NK-92 treated with Interleukin-12 subunit alpha and Interleukin-12 subunit beta, amount 100 ng/mL, for 24 hours (cell line): ENCODE measurements at regions not wholly inside any gene's neighbourhood (a gene's known extent, or its start where the extent isn't known, plus 50 kb on each side); places are given as distances from the start of the nearest gene placed in this dataset.
A peak's percentile ranks its signal among the peaks of the same experiment; 100 is the strongest.
"Not testable (repeated sequence)": the region's sequence is repeated elsewhere in the genome, so short reads cannot be mapped to it uniquely, and the experiment has no call there.

Experiments
- DNase-seq: peaks from one replicate; lab custom pipeline; 2025; lab: John Stamatoyannopoulos, UW

GRCh38 chr5:142405814-142406395 is 81.1 kb upstream of the SPRY4 start:
- no peak for DNase-seq

DNA sequence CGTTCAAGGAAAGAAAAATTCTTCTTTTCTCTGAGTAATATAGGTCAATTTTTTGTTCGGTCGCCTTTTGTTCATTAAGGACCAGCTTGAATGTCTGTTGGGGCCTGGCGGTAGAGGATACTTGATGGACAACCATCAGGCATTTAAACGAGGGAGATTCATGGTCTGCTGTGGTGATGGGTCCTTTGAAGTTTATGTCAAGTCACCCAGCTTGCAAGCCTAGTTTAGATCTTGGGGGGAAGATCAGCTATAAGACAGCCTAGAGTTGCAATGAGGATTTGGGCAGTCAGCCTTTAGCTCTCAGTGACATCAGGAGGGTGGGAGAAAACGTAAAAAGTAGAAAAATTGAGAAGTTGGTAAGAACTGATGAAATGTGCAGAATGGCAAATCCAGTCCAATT is 80.2 kb upstream of the SPRY4 start:
- DNase-seq, result no peak

DNA sequence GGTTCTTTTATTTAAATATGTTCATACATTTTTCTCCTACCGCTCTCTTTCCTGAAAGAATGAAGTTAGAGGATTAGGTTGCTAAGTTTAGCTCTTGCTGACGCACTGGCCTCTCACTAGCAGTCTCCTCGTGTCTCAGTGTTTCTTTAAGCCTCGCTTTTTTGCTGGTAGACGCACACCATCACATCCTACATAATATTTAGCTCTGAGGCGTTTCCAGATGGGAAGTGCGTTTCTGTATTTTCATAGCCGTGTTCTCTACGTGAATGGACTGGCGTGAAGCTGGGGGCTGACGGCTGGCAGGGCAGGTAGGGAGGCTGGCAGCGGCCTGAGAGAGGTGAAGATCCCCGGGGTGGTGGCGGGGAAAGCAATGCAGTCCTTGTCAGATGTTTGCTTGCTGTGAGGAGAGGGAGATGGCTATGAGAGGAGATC is 79.2 kb upstream of the SPRY4 start:
- no peak for DNase-seq

- DNase-seq, result no peak
Measured at GRCh38 chr5:142403583-142403982, 78.8 kb upstream of the SPRY4 start.

DNA sequence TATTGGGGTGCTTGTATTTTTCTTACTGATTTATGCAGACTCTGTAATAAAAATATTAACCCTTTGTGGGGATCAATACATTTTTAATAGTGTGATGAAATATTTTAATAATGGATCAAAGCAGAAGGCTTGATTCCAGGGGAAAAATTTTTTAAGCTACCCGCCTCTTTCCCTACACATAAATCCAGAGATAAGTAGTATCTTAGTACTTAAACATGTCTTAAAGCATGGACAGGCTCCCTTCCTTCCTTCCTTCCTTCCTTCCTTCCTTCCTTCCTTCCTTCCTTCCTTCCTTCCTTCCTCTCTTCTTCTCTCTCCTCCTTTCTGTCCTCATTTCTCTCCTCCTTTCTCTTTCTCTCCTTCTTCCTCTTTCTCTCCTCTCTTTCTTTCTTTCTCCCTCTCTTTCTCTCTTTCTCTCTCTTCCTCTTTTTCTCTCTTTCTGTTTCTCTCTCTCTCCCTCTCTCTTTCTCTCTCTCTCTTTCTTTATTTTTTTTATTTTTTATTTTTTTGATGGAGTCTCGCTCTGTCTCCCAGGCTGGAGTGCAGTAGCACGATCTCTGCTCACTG is 78.0 kb upstream of the SPRY4 start:
- DNase-seq, result no peak

GRCh38 chr5:142400415-142400814 is 75.6 kb upstream of the SPRY4 start:
- DNase-seq, result no peak

DNA sequence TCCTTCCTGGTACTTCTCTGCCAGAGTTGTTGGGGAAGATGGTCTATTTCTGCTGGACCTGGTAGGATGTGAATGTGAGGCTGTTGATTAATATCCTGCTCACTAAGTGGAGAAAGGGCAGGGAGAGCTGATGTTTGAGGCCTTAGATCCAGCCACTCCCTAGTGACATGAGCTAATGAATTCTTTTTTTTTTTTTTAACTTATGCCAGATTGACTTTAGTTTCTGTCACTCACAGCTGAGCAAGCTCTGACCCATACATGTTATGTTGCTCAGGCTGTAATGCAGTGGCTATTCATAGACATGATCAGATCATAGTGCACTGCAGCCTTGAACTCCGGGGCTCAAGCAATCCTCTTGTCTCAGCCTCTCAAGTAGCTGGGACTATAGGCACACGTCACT is 75.1 kb upstream of the SPRY4 start:
- DNase-seq, result no peak

DNA sequence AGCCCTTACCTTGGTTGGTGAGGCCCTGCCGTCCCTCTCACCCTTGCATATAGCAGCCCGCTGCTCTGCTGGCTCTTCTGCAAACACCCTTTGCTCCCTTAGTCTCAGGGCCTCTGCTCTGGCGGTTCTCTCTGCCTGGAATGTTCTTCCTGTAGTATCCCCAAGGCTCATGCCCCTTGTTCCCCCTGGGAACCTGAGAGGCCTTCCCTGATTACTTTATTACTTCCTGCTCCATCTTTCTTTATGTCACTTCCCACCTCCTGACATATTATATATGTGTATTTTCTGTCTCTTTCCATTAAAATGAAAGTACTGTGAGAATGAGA is 73.9 kb upstream of the SPRY4 start:
- DNase-seq, result no peak

DNA sequence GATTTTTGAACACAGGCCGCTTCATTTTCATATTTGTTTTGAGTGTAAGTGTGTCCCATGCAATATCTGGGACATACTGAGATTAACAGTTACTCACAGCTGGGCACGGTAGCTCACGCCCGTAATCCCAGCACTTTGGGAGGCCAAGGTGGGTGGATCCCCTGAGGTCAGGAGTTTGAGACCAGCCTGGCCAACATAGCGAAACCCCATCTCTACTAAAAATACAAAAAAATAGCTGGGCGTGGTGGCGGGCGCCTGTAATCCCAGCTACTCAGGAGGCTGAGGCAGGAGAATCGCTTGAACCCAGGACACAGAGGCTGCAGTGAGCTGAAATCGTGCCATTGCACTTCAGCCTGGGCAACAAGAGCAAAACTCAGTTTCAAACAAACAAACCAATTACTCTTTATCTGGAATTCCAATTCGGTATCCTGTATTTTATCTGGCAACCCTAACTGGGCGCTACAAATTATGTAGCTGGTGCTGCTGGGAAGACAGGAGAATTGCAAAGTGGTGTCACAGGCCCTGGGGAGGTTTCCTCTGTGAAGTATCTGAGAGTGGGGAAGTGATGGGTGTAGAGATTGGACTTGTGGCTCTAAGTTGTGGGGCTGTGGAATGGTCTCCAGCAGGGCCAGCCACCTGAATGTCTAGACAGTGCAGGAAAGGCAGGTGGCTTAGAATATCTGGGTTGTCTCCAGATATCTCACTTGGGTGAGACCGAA is 73.3 kb upstream of the SPRY4 start:
- DNase-seq, result not testable (repeated sequence)

DNA sequence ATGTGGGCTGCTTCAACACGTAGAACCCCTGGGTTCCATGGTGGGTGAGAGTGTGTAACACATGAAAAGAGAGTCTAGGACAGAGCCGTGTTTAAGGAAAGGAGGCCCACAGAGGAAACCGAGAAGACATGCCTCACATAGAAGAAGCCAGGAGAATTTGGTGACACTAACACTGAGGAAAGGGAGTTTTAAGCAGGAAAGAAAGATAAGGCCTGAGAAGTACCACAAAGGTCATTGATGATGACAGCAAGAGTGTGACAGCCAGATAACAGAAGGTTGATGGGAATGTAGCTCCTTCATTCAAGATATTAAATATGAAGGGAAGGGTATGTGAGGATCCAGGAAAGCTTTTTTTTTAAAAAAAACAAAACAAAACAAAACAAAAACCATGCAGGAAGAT is 72.4 kb upstream of the SPRY4 start:
- DNase-seq, result no peak

- DNase-seq, result no peak
Measured at GRCh38 chr5:142396436-142397038, 71.7 kb upstream of the SPRY4 start.

DNA sequence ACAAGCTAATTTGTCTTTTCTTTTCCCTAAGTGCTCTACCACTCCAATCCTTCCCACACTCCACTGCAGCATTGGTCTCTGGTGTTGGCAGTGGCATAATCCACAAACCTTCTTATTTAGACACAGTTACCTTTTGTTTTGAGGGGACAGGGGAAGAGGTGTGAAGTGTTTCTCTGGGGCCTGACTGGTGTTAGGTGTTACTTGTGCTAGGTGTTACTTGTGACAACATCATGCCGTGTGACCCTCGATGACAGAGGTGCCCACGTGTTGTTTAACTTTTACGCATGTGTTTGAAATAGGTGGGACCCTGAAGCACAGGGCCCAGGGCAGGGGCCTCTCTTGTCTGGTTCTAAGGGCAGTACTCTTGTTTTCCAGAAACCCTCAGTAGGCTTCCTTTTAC is 70.5 kb upstream of the SPRY4 start:
- peak; percentile 50 for DNase-seq

DNA sequence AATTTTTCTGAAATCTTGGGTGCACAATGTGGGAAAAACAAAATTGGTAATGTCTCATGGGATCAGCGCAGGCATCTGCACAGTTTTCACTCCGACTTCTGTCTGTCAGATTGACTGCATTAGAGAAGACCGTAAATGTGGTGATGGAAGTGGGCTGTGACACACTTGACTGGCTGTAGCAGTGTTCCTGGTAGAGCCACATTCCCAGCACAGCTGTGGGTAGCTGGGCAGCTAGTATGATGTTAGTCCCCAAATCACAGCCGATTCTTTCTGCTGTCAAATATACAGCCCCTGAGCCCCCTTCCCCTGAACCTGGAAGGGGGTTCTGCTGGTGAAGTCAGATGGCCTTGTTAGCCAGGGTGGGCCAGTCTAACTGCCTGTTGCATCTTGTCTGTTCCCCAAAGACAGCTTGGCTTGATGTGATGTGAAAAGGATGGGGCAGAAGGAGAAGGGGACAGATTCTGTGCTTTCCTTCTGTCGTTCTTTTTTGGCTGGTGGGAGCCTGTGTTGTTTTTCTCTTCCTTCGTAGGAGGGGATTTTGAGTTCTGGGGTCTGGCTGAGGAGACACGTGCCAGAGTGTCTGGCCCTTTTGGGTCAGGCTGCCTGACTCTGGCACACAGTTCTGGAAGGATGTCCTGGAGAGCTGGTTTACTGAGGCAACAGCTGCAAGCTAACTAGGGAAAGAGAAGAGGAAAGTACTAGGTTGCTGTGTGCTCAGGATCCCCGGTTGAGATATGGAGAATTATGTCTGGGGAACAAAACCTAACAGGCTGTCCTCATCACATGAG is 66.4 kb upstream of the SPRY4 start:
- no peak for DNase-seq

- DNase-seq, result no peak
Measured at GRCh38 chr5:142390334-142390733, 65.5 kb upstream of the SPRY4 start.

DNA sequence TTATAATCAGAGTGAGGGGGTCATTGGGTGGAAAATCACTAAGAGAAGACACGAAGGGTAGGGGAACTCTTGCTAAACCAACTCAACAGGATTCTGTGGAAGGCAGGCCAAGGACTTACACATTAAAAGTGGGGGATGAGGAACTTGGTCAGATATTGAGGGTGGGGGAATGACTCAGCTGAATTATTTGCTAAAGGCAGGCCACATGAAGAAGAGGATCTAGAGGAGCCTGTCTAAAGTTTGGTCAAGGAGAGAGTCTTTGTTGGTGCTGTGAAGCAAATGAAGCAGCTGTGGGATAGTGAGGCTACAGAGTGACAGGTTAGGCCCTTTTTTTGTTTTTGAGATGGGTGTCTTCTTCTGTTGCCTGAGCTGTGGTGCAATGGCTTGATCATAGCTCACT is 63.9 kb upstream of the SPRY4 start:
- no peak for DNase-seq

GRCh38 chr5:142387024-142387682 is 62.3 kb upstream of the SPRY4 start:
- no peak for DNase-seq

GRCh38 chr5:142386137-142387023 is 61.6 kb upstream of the SPRY4 start:
- no peak for DNase-seq

DNA sequence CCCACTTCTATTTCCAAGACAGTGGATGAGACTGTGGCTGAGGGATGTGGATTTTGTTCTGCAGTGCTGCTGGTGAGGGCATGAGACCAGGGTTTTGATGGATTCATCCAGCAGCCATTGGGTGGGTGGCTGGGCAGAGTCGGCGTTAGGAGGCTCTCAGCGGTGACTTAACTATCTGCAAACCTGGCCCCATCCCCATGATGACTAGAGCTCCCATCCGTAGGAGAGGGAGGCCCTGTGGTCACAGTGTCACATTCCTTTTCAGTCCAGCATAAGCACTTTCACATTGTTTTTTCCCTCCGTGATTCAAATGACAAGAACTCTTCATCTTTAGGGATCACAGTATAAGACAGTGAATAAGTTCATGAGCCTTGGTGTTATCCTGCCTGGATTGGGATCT is 60.4 kb upstream of the SPRY4 start:
- DNase-seq, result no peak

DNA sequence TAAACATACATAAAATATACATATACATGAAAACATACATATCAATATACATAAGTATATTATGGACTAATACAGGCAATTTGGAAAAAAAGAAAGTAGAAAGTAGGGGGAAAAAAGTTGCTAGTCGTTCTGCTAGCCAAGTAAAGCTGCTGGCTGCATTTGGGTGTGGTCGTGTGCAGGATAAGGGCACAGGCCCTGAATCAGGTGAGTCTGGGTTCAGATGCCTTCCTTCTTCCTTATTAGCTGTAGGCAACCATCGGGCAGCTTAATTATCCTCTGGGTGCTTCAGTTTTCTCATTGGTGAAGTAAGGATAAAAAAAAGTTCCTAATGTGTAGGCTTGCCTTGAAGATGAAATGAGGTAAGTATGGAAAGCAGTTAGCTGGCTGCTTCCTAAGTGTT is 59.2 kb upstream of the SPRY4 start:
- no peak for DNase-seq

DNA sequence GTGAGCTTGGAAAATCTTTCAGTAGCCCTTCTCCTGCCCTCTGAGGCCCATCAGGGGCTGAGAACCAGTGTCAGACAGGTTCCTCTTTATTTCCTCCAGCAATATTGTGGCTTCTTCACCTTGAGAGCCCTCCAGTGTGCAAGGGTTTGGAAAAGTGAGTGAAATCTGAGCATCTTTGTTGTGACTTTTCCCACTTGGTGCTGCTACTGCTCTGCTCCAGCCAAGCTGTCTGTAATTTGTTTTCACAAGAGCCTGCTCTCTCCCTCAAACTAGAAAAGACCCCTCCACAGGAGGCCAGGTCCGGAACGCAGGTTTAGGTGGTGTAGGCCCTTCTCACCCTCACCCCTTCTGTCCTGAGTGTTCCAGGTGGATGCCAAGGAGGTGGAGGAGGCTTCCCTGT is 57.4 kb upstream of the SPRY4 start:
- no peak for DNase-seq
